Tibial nerve (tissue), 4 donors: ENCODE measurements at regions not wholly inside any gene's neighbourhood (a gene's known extent, or its start where the extent isn't known, plus 50 kb on each side); places are given as distances from the start of the nearest gene placed in this dataset.

ENCODE experiments used
- CTCF ChIP-seq, 5 experiments: fragments of 200-600 bp in 3 of 5; fragments of 450-650 bp in 2 of 5; sonication (generic) in 3 of 5; IDR thresholded peaks; one replicate each; pipeline ENCODE4 v1.5.1; 2016 to 2019; ENCODE audit warnings: antibody characterized with exemption in 5 of 5, mild to moderate bottlenecking in 3 of 5, moderate library complexity in 2 of 5
- EP300 ChIP-seq, 2 donors: sonication (generic); formaldehyde crosslinking; IDR thresholded peaks; one replicate each; pipeline ENCODE4 v1.6.1; 2017; ENCODE audit warnings: antibody characterized with exemption in 2 of 2, mild to moderate bottlenecking in 1 of 2
- POLR2A ChIP-seq, 2 donors: fragments of 450-650 bp; IDR thresholded peaks; one replicate each; pipeline ENCODE4 v1.6.1; 2017; ENCODE audit warnings: antibody characterized with exemption in 2 of 2, mild to moderate bottlenecking in 2 of 2, moderate library complexity in 2 of 2

GRCh38 chr1:116268211-116268610, 104.8 kb upstream of the ATP1A1 start:
- TF ChIP-seq CTCF (IDR thresholded peaks at IDR 0.05) = no peak
- TF ChIP-seq EP300 (IDR thresholded peaks at IDR 0.05) = no peak
- no peak for TF ChIP-seq POLR2A (IDR thresholded peaks at IDR 0.05)
